NCI-H2227 treated with DMSO at 0.1 percent for 48 hours (cell line): ENCODE measurements at regions not wholly inside any gene's neighbourhood (a gene's known extent, or its start where the extent isn't known, plus 50 kb on each side); places are given as distances from the start of the nearest gene placed in this dataset.
"Not testable (repeated sequence)": the region's sequence is repeated elsewhere in the genome, so short reads cannot be mapped to it uniquely, and the experiment has no call there.

ENCODE experiments used
- DNase-seq: peaks from one replicate; lab custom pipeline; 2025; lab: John Stamatoyannopoulos, UW

DNA sequence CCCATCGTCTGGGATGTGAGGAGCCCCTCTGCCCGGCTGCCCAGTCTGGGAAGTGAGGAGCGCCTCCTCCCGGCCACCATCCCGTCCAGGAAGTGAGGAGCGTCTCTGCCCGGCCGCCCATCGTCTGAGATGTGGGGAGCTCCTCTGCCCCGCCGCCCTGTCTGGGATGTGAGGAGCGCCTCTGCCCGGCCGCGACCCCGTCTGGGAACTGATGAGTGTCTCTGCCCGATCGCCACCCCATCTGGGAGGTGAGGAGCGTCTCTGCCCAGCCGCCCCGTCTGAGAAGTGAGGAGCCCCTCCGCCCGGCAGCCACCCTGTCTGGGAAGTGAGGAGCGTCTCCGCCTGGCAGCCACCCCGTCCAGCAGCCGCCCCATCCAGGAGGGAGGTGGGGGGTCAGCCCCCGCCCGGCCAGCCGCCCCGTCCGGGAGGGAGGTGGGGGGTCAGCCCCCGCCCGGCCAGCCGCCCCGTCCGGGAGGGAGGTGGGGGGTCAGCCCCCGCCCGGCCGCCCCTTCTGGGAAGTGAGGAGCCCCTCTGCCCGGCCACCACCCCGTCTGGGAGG is 705.8 kb downstream of the DTWD2 start:
- not testable (repeated sequence) for DNase-seq

DNA sequence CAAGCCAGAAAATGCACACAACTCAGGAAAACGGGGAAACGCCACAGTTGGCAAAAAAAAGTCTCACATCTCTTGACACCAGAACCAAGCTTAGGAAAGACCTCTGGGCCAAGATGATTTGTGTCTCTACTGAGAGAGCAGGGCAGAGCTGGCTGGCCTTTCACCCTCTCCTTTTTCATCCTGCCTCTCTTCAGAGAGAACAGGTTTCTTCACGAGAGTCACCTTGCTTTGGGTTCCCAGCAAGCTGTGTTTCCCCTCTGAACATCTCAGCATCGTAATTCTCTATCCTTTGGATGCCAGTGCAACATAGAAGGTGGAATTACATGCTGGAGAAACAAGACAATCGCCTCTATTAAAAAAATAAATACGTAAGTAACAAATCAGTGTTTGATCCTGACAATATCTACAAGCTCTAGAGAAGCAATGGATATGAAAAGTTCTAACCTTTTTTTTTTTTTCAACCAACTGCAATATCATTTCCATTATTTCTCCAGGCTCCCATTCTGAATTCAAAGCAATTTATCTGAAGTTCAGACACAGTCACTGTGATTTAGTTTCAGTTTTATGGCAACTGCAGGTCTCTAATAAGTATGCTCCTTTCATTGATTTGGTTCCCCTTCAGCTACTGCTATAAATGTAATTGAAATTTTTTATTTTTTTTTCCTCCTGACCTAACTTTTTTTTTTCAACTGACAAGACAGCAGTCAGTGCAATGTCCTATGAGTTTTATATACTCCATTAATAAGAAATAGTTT is 708.6 kb downstream of the DTWD2 start:
- DNase-seq: no peak

DNA sequence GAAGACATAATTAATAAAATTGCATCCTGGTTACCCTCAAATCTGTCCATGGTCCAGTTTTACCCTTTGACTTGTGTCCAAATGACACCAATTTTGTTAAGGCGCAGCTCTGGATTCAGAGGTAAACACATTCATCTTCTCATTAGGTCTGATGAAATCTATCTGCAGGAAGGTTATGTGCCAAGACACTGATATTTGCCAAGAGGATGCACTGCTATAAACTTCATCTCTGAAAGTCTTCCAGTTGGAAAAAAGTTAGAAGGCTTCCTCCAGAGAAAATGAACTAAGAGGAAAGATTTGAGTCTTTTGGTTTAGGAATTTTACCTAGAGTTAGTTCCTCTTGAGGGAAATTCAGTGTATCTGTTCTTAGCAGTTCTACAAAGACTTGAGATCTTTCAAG is 717.8 kb downstream of the DTWD2 start:
- no peak for DNase-seq

DNA sequence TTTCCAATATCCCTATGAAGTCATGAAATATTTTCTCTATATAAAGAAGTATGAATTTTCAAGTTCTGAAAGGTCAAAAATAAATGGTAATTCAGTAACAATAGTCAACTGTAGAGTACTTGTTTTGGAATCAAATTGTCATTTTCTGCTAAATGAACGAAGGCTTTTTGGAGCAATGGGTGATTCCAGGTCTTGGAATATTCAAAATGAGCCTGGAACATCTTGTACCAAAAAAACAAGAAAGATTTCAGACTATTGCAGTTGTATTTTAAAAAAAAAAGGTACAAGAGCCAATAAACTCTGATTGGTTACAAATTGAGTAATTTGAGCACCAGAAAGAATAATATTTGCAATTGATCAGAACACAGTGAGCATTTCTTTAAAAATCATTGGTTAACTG is 730.1 kb downstream of the DTWD2 start:
- no peak for DNase-seq

DNA sequence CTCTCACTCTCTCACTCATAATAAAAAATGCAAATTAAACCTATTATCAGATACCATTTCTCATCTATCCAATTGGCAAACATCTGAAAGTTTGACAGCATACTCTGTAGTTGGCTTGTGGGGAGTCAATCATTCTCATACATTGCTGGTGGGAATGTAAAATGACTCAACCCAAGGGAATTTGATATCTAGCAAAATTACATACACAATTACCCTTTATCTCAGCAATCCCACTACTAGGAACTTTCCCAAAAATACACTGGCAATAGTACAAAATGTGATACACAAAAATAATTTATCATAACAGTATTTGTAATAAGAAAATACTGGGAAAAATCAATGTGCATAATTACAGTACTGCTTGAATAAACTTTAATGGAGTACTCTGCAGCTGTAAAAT is 731.3 kb downstream of the DTWD2 start:
- DNase-seq: no peak

DNA sequence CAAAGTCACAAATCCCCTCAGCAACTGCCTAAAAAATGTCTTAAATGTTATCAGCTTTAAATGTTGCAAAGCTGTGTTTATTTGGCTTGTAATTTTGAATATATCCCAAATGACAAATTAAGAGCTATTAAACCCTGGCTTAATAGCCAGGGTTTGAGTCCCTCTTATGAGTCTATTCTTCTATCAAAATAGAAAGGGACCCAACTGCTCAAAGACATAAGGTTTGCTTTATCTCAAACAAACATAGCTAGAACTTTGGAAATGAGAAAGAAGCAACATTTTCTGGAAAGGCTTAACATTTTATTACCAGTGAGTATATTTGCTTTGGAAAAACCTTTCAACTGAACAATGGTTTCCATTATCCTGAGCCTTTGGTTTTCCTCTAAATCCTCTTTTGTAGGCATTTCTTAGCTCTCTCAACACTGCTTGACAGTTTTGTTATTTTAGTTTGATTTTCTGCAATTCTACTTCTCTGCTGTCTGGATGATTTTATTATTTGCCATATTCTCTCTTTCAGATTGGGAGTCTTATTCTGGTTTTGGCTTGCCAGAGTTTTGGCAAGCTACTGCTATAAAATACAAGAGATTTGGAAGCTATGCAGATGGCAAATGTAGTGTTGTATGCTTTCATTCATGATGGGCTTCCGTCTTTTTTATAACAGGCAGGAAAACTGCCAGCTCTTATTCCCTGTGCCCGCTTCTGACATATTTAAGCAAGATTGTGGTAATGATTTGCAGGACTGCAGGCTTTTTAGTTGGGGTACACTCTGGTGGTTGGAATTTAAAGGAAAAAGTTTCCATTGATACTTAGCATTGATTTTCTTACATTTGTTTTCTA is 734.9 kb downstream of the DTWD2 start:
- DNase-seq: no peak

DNA sequence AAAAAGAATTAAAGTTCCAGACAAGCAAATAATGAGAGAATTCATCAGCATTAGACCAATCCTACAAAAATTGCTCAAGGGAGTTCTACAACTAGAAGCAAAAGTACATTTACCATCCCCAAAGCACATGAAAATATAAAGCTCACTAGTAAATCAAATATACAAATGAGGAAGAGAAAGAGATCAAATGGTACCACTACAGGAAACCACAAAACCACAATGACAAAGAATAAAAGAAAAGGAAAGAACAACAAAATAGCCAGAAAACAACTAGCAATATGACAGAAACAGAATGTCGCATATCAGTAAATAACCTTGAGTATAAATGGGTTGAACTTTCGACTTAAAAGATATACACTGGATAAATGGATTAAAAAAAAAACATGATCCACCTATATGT is 739.0 kb downstream of the DTWD2 start:
- no peak for DNase-seq

DNA sequence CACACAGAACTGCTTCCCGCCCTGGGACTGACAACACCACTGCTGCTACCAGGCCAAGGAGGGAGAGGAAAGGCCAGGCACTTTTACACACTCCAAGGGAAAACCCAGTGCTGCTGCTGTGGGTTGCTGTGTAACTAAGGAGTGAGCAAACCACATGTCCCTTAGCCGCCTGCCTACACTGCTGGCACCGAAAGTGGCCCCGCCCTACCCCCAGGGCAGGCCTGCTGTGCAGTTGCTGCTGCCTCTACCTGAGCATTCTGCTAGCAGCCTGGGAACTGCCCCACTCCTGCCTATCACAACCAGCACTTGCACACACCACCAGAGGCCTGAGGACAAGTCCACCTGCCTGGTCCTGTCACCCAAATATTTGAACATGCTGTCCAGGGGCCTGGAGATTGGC is 740.9 kb downstream of the DTWD2 start:
- no peak for DNase-seq

DNA sequence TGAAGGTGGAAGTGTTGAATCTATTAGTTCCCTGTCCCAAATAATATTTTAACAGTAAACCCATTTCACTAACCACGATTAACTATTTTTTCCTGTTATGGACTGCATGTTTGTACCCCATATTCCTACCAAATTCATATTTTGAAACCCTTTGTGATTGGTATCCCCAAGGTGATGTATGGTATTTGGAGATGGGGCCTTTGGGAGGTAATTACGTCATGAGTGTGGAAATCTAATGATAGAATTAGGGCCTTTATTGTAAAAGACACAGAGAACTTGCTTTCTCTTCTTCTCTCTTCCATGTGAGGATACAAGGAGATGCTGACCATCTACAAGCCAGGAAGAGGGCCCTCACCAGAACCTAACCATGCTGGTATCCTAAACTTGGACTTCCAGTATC is 744.7 kb downstream of the DTWD2 start:
- DNase-seq: no peak

DNA sequence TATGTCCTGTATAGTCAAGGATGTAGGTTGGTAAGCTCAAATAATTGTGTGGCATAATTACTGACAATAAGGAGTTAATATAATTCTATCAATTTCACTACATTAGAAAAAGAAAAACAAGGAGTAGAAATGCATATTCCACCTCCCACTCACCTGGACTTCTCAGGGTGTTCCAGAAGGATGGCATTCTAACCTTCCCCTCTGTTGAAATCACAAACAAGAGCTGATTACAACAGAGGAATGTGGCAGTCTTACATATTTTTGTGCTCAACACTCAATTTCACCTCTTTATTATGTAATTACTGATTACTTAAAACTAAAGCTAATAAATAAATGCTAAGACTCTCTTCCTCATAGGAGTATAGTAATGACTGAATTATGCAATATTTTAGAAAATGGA is 745.3 kb downstream of the DTWD2 start:
- DNase-seq: no peak

DNA sequence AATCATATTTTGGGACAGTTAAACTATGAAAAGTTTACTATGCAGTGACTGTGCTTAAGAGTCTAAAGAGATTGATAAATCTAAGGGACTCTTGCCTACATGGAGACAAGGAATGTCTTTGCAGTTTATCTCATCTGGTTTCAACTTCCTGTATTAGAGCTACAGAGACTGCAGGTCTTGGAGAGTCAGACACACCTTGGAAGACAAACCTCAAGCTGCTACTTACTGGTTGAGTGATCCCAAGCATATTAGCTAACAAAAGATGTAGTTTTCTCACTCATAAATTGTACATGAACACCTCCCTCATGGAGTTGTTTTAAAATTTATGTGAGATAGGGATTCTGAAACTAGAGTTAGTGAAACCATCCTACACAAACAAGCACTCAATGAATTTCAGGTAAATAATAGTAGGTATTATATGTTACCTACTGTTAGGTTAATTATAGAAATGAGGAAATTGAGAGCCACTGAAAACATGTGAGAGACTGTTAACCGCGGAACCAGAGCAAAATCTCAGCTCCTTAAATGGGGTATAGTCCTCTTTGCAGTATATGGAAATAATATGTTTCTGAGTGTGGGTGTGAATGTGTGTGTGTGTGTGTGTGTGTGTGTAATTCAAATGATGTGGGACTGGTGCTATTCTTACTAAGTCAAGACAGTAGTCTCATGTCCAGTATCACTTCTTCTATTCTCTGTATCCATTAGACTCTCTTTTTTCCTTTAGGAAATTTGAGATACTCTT is 752.1 kb downstream of the DTWD2 start:
- no peak for DNase-seq

DNA sequence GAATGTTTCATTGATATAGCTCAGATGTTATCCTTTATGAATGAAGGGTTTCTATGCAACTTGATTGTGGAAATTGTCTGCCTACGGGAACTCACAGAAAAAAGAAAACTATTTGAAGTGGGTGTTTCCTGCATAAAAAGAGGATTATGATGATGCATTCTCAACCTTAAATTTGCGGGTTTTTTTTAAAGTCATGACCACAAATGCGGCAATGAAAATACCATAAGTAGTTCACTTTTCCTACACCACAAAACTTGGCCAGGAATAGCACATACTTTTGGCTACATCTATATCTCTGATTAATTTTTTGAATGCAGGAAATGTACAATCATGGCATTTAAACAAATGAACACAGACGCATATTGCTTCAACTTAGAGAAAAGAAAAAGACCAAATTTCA is 754.7 kb downstream of the DTWD2 start:
- DNase-seq: no peak

DNA sequence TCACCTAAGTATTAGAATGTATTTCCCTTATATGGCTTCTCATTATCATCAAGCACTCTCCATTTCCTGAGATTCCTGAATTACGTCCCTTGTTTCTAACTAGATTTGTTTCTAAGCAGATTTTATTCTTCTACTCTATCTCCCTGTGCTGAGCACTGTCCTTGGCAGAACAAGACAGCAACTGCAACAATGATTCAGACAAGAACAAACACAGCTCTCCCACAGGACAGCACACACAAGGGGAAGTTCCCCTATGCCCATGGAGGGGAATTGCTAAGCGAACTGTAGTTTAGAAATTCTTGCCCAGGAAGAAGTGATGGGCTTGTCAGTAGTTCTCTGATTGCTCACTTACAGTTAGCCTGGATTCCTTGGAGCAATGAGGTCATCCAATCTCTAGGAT is 759.9 kb downstream of the DTWD2 start:
- DNase-seq: no peak

DNA sequence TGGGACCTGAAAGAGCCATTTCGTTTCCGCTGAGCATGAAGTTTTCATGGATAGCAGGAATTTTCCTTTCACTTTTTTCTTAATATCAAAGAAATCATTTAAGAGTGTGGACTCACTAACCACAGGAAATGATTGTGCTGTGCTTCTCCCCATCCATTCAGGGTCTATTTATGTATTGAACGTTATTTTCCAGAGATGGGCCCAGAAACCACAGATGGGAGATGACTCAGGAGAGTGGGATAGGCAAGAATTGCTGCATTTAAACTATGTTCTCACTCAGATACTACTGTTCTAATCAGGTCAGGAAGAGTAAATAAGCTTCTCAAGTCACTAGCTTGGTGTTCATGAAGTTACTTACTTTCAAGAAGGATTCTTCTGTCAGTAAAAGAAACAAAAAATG is 763.8 kb downstream of the DTWD2 start:
- DNase-seq: no peak

DNA sequence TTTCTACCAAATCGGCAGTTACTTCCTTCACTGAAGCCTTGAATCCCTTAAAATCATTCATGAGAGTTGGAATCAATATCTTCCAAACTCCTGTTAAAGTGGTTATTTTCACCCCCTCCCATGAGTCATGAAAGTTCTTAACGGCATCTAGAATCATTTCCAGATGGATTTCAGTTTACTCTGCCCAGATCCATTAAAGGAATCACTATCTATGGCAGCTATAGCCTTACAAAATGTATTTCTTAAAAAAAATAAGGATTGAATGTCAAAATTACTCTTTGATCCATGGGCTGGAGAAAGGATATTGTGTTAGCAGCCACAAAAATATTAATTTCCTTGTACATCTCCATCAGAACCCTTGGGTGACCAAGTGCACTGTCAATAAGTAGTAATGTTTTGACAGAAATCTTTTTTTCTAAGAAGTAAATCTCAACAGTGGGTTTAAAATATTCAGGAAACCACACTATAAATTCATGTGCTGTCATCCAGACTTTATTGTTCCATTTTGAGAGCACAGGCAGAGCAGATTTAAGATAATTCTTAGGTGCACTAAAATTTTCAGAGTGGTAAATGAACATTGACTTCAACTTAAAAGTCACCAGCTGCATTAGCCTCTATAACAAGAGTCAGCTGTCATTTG is 767.7 kb downstream of the DTWD2 start:
- no peak for DNase-seq

DNA sequence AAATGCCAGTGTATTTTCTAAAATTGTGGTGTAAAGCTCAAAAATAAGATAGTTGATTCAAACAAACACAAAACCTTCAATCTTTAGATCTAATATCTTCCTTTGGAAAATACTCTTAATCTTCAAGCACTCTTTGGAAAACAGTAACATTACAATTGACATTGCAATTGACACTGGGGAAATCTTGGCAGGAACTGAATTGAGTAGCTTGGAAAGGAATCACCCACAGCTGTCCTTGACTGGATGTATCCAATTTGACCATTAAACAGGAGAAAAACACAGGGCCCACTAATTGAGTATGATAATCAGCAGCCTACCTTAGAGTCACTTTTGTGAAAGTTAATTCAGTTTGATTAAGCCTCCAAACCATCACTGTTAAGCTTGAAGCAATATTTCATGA is 776.7 kb downstream of the DTWD2 start:
- no peak for DNase-seq

DNA sequence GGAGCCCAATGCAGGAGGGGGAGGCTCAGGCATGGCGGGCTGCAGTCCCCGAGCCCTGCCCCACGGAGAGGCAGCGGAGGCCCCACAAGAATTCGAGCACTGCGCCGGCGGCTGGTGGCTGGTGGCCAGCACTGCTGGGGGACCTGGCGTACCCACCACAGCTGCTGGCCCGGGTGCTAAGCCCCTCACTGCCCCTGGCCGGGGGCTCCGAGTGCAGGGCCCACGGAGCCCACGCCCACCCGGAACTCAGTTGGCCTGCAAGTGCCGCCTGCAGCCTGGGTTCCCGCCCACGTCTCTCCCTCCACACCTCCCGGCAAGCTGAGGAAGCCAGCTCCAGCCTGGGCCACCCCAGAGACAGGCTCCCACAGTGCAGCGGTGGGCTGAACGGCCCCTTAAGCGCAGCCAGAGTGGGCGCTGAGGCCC is 780.3 kb downstream of the DTWD2 start:
- DNase-seq: no peak

DNA sequence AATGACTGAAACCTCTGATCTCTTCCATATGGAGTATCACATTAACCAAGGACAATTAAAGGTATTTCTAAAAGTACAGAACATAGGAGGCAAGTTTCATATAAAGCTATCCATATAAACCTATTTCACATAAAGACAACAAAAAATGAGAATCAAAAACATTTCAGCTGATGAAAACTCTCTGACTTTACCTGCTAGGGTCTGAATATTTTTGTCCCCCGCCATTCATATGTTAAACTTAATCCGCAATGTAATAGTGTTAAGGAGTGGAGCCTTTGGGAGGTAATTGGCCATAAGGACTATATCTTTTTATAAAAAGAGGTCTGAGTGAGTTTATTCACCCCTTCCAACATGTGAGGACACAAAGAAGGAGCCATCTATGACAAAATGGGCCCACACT is 788.5 kb downstream of the DTWD2 start:
- DNase-seq: no peak

DNA sequence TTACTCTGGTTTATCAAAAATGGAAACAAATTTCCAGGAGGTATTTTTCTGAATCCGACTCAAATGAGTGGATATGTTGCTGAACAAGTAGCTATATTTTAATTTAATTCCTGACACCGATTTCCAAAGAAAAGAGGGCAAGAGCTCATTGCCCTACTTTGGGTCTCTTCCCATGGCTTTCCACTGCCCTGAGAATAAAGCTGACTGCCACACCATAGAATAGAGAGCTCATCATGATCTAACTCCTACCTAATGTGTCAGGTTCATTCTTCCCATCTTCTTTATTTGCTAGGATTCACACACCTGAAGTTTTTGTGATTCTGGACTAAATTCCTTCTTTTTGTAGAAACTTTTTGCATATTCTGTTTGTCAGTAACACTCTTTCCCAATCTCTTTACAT is 792.1 kb downstream of the DTWD2 start:
- no peak for DNase-seq

DNA sequence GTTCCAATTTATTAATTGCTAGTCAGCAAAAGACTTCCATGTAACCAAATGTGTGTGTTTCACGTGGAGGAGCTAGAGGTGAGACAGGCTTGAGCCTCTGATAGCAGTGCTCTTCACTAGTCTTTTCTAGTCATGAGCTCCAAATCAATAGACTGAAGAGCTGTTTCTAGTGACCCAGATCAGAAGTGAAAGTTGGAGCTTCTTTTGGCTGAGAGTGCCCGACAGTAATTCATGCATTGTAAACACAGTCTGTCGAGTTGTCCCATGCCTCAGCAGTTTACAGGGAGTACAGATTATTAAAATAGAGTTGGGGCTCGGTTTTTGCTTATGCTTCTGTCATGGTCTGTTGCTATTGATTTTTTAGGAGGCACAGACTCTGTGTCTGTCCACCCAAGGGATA is 793.1 kb downstream of the DTWD2 start:
- no peak for DNase-seq

DNA sequence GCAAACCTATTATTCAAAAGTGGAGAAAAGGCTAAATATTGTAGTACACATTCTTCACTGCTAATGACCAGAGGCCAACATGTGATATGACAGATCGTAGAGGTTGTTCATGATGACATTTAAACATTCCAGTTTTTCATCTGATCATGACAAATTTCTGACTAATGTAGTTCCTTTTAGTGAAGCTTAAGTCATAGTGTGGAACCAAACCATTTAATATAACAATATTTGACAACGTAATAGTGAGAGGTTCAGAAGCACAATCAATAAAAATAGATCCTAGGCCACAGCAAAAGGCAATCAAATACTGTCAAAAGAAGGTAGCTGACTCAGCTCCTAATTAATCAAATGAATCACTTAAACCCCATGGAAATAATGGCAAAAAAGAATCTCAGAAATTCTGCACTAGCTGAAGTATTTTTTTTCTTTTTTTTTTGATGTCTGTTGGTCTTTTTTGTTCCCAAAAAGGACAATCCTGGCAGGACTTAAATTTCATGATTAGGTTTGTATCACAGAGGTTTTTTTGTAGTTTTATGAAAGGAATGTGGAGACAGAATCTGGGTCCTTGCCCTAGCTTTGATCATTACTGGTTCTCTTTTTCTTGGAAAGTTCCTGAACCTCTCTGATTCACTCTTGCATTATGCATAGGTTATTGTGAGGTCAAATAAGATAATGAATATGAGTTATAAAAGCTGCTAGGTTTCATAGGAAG is 795.0 kb downstream of the DTWD2 start:
- DNase-seq: no peak
